ENCODE measurements at regions not wholly inside any gene's neighbourhood (a gene's known extent, or its start where the extent isn't known, plus 50 kb on each side); places are given as distances from the start of the nearest gene placed in this dataset.

GRCh38 chr3:38967693-38967989, 84.1 kb downstream of the SCN11A start:
- Mint-ChIP-seq H3K36me3 (no peaks in the 10 kb centered on the region), H3K4me1 (no peaks in the 10 kb centered on the region), H3K27me3 (ENCODE audit: low read depth in 3 of 3) (peaks cover 1 to 5% (median 2%) of the 10 kb centered on the region in 3 donors), H3K27ac (no peak overlapping the region), H3K9me3 (no peaks in the 10 kb centered on the region), H3K4me3 (no peak overlapping the region)
- intact Hi-C loops (cut with micrococcal nuclease), result no loop called here
- no peak for DNase-seq
- H4K20me1 ChIP-seq (ENCODE audit: insufficient read depth, low read length), result no peaks in the 10 kb centered on the region
- H3K27me3 ChIP-seq (ENCODE audit: control insufficient read depth in 2 of 2, insufficient read depth in 2 of 2, low read length in 2 of 2), result no peaks in the 10 kb centered on the region
- no CpG with 5 or more reads among the region's 1 CpG for WGBS (ENCODE audit: insufficient coverage)
- no peak overlapping the region for H3K9ac ChIP-seq (ENCODE audit: insufficient read depth, low read length, poor library complexity, severe bottlenecking)
- H3K79me2 ChIP-seq (ENCODE audit: insufficient read depth, low read length), result no peaks in the 10 kb centered on the region
- no peak overlapping the region for H3K27ac ChIP-seq (ENCODE audit: low read depth in 1 of 2, low read length in 2 of 2)
- H2AFZ ChIP-seq (ENCODE audit: insufficient read depth, low read depth, low read length, poor library complexity, severe bottlenecking), result no peak overlapping the region
- H3K36me3 ChIP-seq (replicated peaks in 1 of 2; ENCODE audit: control insufficient read depth in 1 of 2, insufficient read depth in 2 of 2, low read length in 2 of 2), result no peaks in the 10 kb centered on the region
- H3K4me3 ChIP-seq (replicated peaks in 1 of 3; ENCODE audit: low read depth in 2 of 3, low read length in 3 of 3), result no peak overlapping the region
- no peak for TF ChIP-seq CTCF (IDR thresholded peaks at IDR 0.05)
- H3K4me2 ChIP-seq (replicated peaks; ENCODE audit: extremely low read depth, low read length, poor library complexity, severe bottlenecking), result no peak overlapping the region
- no peaks in the 10 kb centered on the region for H3K9me3 ChIP-seq (replicated peaks in 1 of 2; ENCODE audit: control insufficient read depth in 1 of 2, insufficient read depth in 1 of 2, low read length in 2 of 2)
- no peaks in the 10 kb centered on the region for H3K4me1 ChIP-seq (ENCODE audit: control insufficient read depth in 1 of 2, insufficient read depth in 2 of 2, low read length in 2 of 2)

- Histone ChIP-seq H3K4me3 (replicated peaks in 1 of 3; ENCODE audit: low read depth in 2 of 3, low read length in 3 of 3) (no peak overlapping the region), H3K4me2 (replicated peaks; ENCODE audit: extremely low read depth, low read length, poor library complexity, severe bottlenecking) (no peak overlapping the region), H3K27me3 (ENCODE audit: control insufficient read depth in 2 of 2, insufficient read depth in 2 of 2, low read length in 2 of 2) (no peaks in the 10 kb centered on the region), H3K4me1 (ENCODE audit: control insufficient read depth in 1 of 2, insufficient read depth in 2 of 2, low read length in 2 of 2) (no peaks in the 10 kb centered on the region), H3K36me3 (replicated peaks in 1 of 2; ENCODE audit: control insufficient read depth in 1 of 2, insufficient read depth in 2 of 2, low read length in 2 of 2) (no peaks in the 10 kb centered on the region), H2AFZ (ENCODE audit: insufficient read depth, low read depth, low read length, poor library complexity, severe bottlenecking) (no peak overlapping the region), H3K27ac (ENCODE audit: low read depth in 1 of 2, low read length in 2 of 2) (no peak overlapping the region), H3K79me2 (ENCODE audit: insufficient read depth, low read length) (no peaks in the 10 kb centered on the region), H3K9me3 (replicated peaks in 1 of 2; ENCODE audit: control insufficient read depth in 1 of 2, insufficient read depth in 1 of 2, low read length in 2 of 2) (no peaks in the 10 kb centered on the region), H4K20me1 (ENCODE audit: insufficient read depth, low read length) (no peaks in the 10 kb centered on the region), H3K9ac (ENCODE audit: insufficient read depth, low read length, poor library complexity, severe bottlenecking) (no peak overlapping the region)
- no peaks in the 10 kb centered on the region for H3K36me3 Mint-ChIP-seq
- intact Hi-C loops (cut with micrococcal nuclease), result no loop called here
- 100% methylated on average over 2 of the region's 4 CpGs for WGBS (ENCODE audit: insufficient coverage)
- H3K27ac Mint-ChIP-seq, result no peak overlapping the region
- H3K27me3 Mint-ChIP-seq (ENCODE audit: low read depth in 3 of 3), result peaks cover 0 to 3% (median 2%) of the 10 kb centered on the region in 3 donors
- no peaks in the 10 kb centered on the region for H3K9me3 Mint-ChIP-seq
- no peaks in the 10 kb centered on the region for H3K4me1 Mint-ChIP-seq
- H3K4me3 Mint-ChIP-seq, result no peak overlapping the region
- no peak for TF ChIP-seq CTCF (IDR thresholded peaks at IDR 0.05)
- no peak for DNase-seq
Observed at GRCh38 chr3:38966811-38967692, 84.7 kb downstream of the SCN11A start.

Measured in CD14-positive monocyte (primary cell).